ENCODE measurements at regions not wholly inside any gene's neighbourhood (a gene's known extent, or its start where the extent isn't known, plus 50 kb on each side); places are given as distances from the start of the nearest gene placed in this dataset.

GRCh38 chr5:110038297-110038997 lies 348.7 kb downstream of the MAN2A1 start:
- DNase-seq, result no peak

GRCh38 chr5:110040178-110040577 lies 350.5 kb downstream of the MAN2A1 start:
- DNase-seq, result no peak

- no peak for DNase-seq
Observed at GRCh38 chr5:110043025-110043424, 353.3 kb downstream of the MAN2A1 start.

- DNase-seq, result no peak
Observed at GRCh38 chr5:110045158-110045557, 355.4 kb downstream of the MAN2A1 start.

GRCh38 chr5:110048491-110048890 lies 358.8 kb downstream of the MAN2A1 start:
- no peak for DNase-seq

- no peak for DNase-seq
Observed at GRCh38 chr5:110049816-110050215, 360.1 kb downstream of the MAN2A1 start.

- DNase-seq, result no peak
Observed at GRCh38 chr5:110050640-110051345, 361.1 kb downstream of the MAN2A1 start.

GRCh38 chr5:110053205-110053604 lies 363.5 kb downstream of the MAN2A1 start:
- no peak for DNase-seq

- no peak for DNase-seq
Observed at GRCh38 chr5:110053824-110054223, 364.1 kb downstream of the MAN2A1 start.

GRCh38 chr5:110054240-110054639 lies 364.5 kb downstream of the MAN2A1 start:
- DNase-seq, result peak; percentile 70

- DNase-seq, result no peak
Observed at GRCh38 chr5:110055302-110055701, 365.6 kb downstream of the MAN2A1 start.

- no peak for DNase-seq
Observed at GRCh38 chr5:110056580-110057114, 366.9 kb downstream of the MAN2A1 start.

- no peak for DNase-seq
Observed at GRCh38 chr5:110058175-110058574, 368.4 kb downstream of the MAN2A1 start.

- no peak for DNase-seq
Observed at GRCh38 chr5:110062246-110062645, 372.5 kb downstream of the MAN2A1 start.

GRCh38 chr5:110063640-110064602 lies 374.2 kb downstream of the MAN2A1 start:
- no peak for DNase-seq

GRCh38 chr5:110064603-110065268 lies 375.0 kb downstream of the MAN2A1 start:
- no peak for DNase-seq

GRCh38 chr5:110070836-110071235 lies 381.1 kb downstream of the MAN2A1 start:
- no peak for DNase-seq

- DNase-seq, result no peak
Observed at GRCh38 chr5:110072651-110073050, 382.9 kb downstream of the MAN2A1 start.

- no peak for DNase-seq
Observed at GRCh38 chr5:110073534-110073933, 383.8 kb downstream of the MAN2A1 start.

GRCh38 chr5:110075656-110076055 lies 385.9 kb downstream of the MAN2A1 start:
- no peak for DNase-seq

- no peak for DNase-seq
Observed at GRCh38 chr5:110077147-110077546, 387.4 kb downstream of the MAN2A1 start.

GRCh38 chr5:110082194-110082593 lies 392.5 kb downstream of the MAN2A1 start:
- DNase-seq, result no peak

GRCh38 chr5:110082863-110083262 lies 393.1 kb downstream of the MAN2A1 start:
- DNase-seq, result no peak
